BE2C (cell line): ENCODE measurements at regions not wholly inside any gene's neighbourhood (a gene's known extent, or its start where the extent isn't known, plus 50 kb on each side); places are given as distances from the start of the nearest gene placed in this dataset.

Experiments used
- DNase-seq: peaks from one replicate; pipeline ENCODE4 v3.0.0-alpha.2; 2020
- H3K27me3 ChIP-seq: fragments of 250-450 bp; sonication (Bioruptor Pico); 2 replicates; pipeline ENCODE4 v1.5.1; 2020; ENCODE audit warnings: mild to moderate bottlenecking
- H3K36me3 ChIP-seq: fragments of 250-450 bp; sonication (Bioruptor Pico); 2 replicates; pipeline ENCODE4 v1.5.1; 2020; ENCODE audit warnings: mild to moderate bottlenecking
- H3K4me1 ChIP-seq: fragments of 250-450 bp; sonication (Bioruptor Pico); 2 replicates; pipeline ENCODE4 v1.5.1; 2020
- H3K4me3 ChIP-seq: 2 replicates; pipeline ENCODE4 v1.5.1; 2011; ENCODE audit warnings: low read depth, low read length
- H3K9me3 ChIP-seq: fragments of 250-450 bp; sonication (Bioruptor Pico); 2 replicates; pipeline ENCODE4 v1.5.1; 2020
- TF ChIP-seq, protein P1 (sequence below): IDR thresholded peaks from 2 replicates; pipeline ENCODE4 v1.5.1; 2012; ENCODE audit warnings: mild to moderate bottlenecking, low read depth, low read length

DNA sequence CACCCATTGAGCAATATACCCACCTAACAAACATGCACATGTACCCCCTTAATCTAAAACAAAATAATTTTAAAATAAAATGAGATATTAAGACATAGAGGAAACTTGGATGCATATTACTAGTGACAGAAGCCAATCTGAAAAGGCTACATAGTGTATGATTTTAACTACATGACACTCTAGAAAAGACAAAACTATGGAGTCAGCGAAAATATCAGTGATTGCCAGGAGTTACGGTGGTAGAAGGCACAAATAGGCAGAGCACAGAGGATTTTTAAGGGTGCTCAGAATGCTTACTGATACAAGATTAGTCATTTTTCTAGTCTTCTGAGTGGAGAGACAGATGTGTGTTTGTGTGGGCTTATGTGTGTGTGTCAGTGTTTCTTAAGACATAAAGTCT is 656.6 kb downstream of the NR4A2 start:
- Histone ChIP-seq H3K36me3 (no peaks in the 10 kb centered on the region), H3K9me3 (no peaks in the 10 kb centered on the region), H3K27me3 (no peaks in the 10 kb centered on the region), H3K4me1 (no peaks in the 10 kb centered on the region), H3K4me3 (no peak overlapping the region)
- no peak for DNase-seq
- TF ChIP-seq, protein P1, sequence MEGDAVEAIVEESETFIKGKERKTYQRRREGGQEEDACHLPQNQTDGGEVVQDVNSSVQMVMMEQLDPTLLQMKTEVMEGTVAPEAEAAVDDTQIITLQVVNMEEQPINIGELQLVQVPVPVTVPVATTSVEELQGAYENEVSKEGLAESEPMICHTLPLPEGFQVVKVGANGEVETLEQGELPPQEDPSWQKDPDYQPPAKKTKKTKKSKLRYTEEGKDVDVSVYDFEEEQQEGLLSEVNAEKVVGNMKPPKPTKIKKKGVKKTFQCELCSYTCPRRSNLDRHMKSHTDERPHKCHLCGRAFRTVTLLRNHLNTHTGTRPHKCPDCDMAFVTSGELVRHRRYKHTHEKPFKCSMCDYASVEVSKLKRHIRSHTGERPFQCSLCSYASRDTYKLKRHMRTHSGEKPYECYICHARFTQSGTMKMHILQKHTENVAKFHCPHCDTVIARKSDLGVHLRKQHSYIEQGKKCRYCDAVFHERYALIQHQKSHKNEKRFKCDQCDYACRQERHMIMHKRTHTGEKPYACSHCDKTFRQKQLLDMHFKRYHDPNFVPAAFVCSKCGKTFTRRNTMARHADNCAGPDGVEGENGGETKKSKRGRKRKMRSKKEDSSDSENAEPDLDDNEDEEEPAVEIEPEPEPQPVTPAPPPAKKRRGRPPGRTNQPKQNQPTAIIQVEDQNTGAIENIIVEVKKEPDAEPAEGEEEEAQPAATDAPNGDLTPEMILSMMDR: no peak

DNA sequence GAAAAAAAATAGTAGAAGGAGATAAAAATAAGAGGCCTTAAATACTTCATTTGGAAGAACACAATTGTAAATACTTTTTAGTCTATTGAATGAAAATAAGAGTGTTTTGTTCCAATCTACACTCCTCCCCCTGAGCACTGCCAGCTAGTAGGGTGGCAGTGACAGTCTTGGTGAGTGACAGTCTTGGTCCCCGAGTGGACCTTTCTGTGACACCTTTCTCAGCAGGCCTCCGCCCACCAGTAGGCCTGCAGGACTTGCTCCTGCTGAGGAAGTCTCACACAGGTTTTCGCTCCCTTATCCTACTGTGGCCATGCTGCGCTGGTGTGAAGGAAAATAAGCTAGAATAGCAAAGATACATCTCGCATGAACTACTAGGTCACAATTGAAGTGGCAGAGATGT is 666.8 kb downstream of the NR4A2 start:
- Histone ChIP-seq H3K27me3 (no peaks in the 10 kb centered on the region), H3K4me3 (no peak overlapping the region), H3K36me3 (no peaks in the 10 kb centered on the region), H3K4me1 (no peaks in the 10 kb centered on the region), H3K9me3 (no peaks in the 10 kb centered on the region)
- DNase-seq: no peak
- TF ChIP-seq, protein P1: no peak

DNA sequence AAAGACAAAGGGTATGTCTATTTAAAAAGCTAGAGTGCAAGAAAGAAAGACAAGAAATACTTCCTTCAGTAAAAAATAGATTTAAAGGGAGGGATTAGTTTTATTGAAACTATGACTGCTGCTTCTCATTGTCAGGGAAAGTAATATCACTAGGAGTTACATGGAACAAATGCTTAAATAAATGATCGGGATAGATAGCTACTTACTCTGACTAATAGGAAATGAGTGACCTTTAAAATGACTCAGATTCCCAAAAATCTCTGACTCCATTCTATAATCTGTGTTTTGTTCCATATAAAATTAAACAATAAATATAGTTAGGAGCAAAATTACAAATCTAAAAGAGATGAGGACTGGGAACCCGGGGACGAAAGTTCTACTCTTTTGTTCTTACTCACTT is 669.3 kb downstream of the NR4A2 start:
- no peaks in the 10 kb centered on the region for H3K4me1 ChIP-seq
- DNase-seq: no peak

DNA sequence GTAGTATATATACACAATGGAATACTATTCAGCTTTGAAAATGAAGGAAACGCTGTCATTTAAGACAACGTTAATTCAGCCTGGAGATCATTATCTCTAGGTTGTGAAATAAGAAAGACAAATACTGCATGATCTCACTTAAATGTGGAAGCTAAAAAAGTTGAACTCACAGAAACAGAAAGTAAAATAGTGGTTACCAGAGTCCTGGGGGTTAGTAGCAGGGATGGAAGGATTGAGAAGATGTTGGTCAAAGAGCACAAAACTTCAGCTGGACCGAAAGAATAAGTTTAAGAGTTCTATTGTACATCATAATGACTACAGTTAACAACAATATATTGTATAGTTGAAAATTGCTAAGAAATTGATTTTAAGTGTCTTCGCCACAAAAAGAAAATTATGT is 670.3 kb downstream of the NR4A2 start:
- Histone ChIP-seq H3K4me1 (no peaks in the 10 kb centered on the region), H3K27me3 (no peaks in the 10 kb centered on the region)
- TF ChIP-seq, protein P1: no peak

More for the DNA sequence above, 669.3 kb downstream of the NR4A2 start:
- Histone ChIP-seq H3K36me3 (no peaks in the 10 kb centered on the region), H3K4me3 (no peak overlapping the region), H3K27me3 (no peaks in the 10 kb centered on the region), H3K9me3 (no peaks in the 10 kb centered on the region)
- TF ChIP-seq, protein P1: no peak

DNA sequence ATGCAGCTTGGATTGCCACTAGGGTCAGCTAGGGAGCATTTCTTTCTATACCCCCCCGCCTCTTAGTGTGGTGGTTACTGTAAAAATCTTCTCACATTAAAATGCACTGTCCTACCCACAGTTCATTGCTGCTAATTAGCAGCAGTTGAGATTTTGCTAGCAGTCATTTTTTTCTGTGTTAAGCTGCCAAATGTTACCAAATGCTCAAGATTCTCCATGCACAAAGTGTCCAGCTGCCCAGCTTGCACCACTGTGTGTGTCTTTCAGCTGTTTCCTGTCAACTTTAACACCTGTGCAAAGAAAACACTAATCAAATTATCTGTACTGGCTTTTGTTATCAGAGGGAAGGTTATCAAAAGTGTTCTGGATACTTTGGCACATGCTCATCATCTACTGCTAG is 679.3 kb downstream of the NR4A2 start:
- H3K27me3 ChIP-seq: no peaks in the 10 kb centered on the region
- H3K4me1 ChIP-seq: no peaks in the 10 kb centered on the region
- no peak overlapping the region for H3K4me3 ChIP-seq
- no peaks in the 10 kb centered on the region for H3K36me3 ChIP-seq
- TF ChIP-seq, protein P1: no peak
- H3K9me3 ChIP-seq: no peaks in the 10 kb centered on the region
- no peak for DNase-seq

More for the DNA sequence above, 670.3 kb downstream of the NR4A2 start:
- H3K9me3 ChIP-seq: no peaks in the 10 kb centered on the region
- DNase-seq: no peak
- H3K4me3 ChIP-seq: no peak overlapping the region
- no peaks in the 10 kb centered on the region for H3K36me3 ChIP-seq

DNA sequence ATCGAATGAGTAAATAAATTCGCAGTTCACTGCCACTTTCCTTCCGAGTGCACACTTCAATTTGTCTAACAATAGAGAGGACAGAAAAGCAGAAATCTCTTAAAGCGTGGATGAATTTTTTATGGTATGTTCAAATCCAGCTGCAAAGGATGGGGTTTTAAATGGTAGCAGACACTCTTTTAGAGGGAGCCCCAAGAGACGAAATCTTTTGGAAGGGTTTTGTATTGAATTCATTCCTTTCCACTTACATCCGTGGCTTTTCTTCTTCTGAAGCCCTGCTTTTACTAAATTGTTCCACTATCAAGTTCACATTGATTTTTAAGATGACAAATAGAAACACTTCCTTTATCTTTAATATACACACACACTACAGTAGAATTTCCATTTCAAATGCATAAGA is 680.7 kb downstream of the NR4A2 start:
- Histone ChIP-seq H3K9me3 (no peaks in the 10 kb centered on the region), H3K4me1 (no peaks in the 10 kb centered on the region), H3K36me3 (no peaks in the 10 kb centered on the region), H3K27me3 (no peaks in the 10 kb centered on the region), H3K4me3 (no peak overlapping the region)
- DNase-seq: no peak
- TF ChIP-seq, protein P1: no peak
